OCI-LY7 (cell line): ENCODE measurements at regions not wholly inside any gene's neighbourhood (a gene's known extent, or its start where the extent isn't known, plus 50 kb on each side); places are given as distances from the start of the nearest gene placed in this dataset.

Experiments
- CTCF ChIP-seq: fragments of 200-600 bp; sonication (generic); conservative IDR thresholded peaks from 2 replicates; pipeline ENCODE4 v1.5.1; 2014; ENCODE audit warnings: mild to moderate bottlenecking, antibody characterized with exemption, low read length, moderate library complexity, mixed read lengths
- EZH2phosphoT487 ChIP-seq: fragments of 200-600 bp; sonication (generic); IDR thresholded peaks from 2 replicates; pipeline ENCODE4 v1.6.1; 2018; ENCODE audit warnings: low read depth, borderline replicate concordance, mild to moderate bottlenecking, mixed run types, antibody characterized with exemption, low read length, moderate library complexity, mixed read lengths

- TF ChIP-seq CTCF (no peak), EZH2phosphoT487 (no peak)
Measured at GRCh38 chr6:140576004-140576555, 1201.6 kb upstream of the CITED2 start.
